IPS-NIHi11 (cell line): ENCODE measurements at regions not wholly inside any gene's neighbourhood (a gene's known extent, or its start where the extent isn't known, plus 50 kb on each side); places are given as distances from the start of the nearest gene placed in this dataset.

Experiments used
- DNase-seq: peaks from one replicate; pipeline ENCODE4 v3.0.0; 2012; ENCODE audit warnings: mixed read lengths, low spot score

DNA sequence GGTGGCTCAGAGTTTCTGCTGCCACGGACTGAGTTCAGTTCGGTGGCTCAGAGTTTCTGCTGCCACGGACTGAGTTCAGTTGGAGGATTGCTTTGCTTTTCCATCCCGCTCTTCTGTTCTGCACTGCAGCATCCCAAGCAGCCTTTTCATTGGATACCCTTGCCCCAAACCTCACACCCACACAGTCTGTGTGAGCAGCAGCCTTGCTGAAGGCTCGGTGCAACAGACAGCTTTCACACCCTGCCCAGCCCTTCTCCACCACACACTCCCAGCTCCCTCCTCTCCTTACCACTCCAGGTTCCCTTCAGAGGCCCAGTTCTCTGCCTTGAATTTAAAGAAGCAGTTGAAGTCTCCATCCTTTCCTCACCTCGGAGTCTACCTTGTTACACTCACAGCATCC, 52.5 kb upstream of the CHD6 start:
- no peak for DNase-seq

DNA sequence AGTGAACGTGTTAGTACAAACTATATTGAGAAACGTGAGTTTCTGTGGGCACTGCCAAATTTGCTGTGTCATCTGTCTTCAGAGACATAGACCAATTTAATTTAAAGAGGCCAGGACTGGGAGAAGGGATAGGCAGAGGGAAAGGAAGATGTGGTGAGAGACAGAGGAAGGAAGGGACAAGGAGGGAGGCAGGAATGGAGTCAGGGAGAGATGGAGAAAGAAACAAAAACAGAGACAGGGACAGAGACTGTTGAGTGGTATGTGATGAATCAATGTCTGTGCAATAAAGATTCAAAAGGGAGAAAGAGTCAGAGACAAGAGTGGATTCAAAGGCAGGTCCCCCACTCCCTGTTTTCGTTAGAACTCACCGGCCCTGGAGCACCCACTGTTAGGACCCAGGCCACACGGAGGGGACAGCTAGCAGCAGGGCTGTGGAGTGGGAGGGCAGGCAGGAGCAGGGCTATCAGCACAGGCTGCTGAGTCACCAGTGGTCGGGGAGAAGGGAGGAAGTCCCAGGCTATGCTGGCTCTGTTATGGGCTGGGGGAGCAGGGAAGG, 51.6 kb upstream of the CHD6 start:
- DNase-seq, result no peak

DNA sequence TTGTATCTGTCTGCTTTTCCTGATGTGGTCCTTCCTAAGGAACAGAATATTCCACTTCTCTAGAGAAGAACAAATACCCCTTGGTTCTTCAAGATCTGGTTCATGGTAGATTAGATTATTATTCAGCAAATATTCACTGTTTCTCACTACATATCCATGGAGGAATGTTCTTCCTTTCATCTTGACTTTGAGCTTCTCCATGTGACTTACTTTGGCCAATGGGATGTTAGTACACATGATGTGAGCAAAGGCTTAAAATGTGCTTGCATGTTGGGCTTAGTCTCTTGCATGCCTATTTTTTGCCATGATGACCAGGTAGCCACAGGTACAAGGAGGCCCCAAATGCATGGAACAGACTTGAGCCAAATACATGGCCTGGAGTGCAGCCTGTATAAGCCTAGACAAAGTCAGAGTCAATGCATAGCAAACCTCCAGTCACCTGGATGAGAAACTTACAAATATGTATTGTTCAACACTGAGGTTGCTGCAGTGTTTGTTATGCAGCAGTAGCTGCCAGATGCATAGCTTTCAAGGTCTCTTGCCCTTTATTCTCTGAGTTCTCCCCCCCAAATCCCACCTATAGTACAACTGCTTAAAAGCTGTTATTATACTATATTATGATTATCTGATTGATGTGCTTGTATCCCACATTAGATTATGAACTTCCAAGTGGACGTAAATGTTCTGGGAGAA, 50.0 kb upstream of the CHD6 start:
- no peak for DNase-seq
